ENCODE measurements at regions not wholly inside any gene's neighbourhood (a gene's known extent, or its start where the extent isn't known, plus 50 kb on each side); places are given as distances from the start of the nearest gene placed in this dataset.

- Histone ChIP-seq H3K27me3 (ENCODE audit: control insufficient read depth in 2 of 2, insufficient read depth in 2 of 2, low read length in 2 of 2) (peaks cover 4 to 5% of the 10 kb centered on the region in 2 donors), H3K9ac (ENCODE audit: low read depth in 1 of 2, low read length in 2 of 2) (no peak overlapping the region)
Measured at GRCh38 chr17:79204261-79204660, 129.6 kb downstream of the ENGASE start.

DNA sequence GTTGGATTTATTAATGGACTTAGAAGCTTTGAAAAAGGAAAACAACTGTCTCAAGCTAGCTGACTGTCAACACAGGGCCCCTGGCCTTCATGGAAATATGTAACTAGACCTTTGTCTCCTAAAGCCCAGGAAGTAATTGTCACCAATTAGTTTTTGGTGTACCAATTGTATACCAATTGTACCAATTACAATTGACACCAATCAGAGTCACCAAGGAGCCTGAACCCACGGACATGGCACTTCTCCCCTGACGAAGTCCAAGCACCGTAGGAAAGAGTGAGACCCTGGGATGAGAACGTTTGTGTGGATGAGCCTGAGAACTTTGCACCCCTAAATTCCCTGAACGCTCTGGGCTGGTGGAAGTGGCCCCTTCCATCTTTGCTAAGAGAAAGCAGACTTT is 129.0 kb downstream of the ENGASE start:
- H3K4me3 ChIP-seq (ENCODE audit: low read length in 2 of 2) = no peak overlapping the region
- H3K27me3 ChIP-seq (ENCODE audit: control insufficient read depth in 2 of 2, insufficient read depth in 2 of 2, low read length in 2 of 2) = peaks cover 2 to 5% of the 10 kb centered on the region in 2 donors
- H3K9ac ChIP-seq (ENCODE audit: low read depth in 1 of 2, low read length in 2 of 2) = no peak overlapping the region
- H3K9me3 ChIP-seq (ENCODE audit: control insufficient read depth in 2 of 2, low read length in 2 of 2) = no peaks in the 10 kb centered on the region
- no peaks in the 10 kb centered on the region for H3K4me1 ChIP-seq (ENCODE audit: control insufficient read depth in 2 of 2, insufficient read depth in 2 of 2, low read length in 2 of 2)
- H3K27ac ChIP-seq (ENCODE audit: low read depth in 2 of 2, low read length in 2 of 2) = no peak overlapping the region
- no peaks in the 10 kb centered on the region for H3K36me3 ChIP-seq (ENCODE audit: control insufficient read depth in 2 of 2, insufficient read depth in 2 of 2, low read length in 2 of 2)

More at GRCh38 chr17:79204261-79204660, 129.6 kb downstream of the ENGASE start:
- Histone ChIP-seq H3K9me3 (ENCODE audit: control insufficient read depth in 2 of 2, low read length in 2 of 2) (no peaks in the 10 kb centered on the region), H3K4me3 (ENCODE audit: low read length in 2 of 2) (no peak overlapping the region), H3K4me1 (ENCODE audit: control insufficient read depth in 2 of 2, insufficient read depth in 2 of 2, low read length in 2 of 2) (no peaks in the 10 kb centered on the region), H3K36me3 (ENCODE audit: control insufficient read depth in 2 of 2, insufficient read depth in 2 of 2, low read length in 2 of 2) (no peaks in the 10 kb centered on the region), H3K27ac (ENCODE audit: low read depth in 2 of 2, low read length in 2 of 2) (no peak overlapping the region)

DNA sequence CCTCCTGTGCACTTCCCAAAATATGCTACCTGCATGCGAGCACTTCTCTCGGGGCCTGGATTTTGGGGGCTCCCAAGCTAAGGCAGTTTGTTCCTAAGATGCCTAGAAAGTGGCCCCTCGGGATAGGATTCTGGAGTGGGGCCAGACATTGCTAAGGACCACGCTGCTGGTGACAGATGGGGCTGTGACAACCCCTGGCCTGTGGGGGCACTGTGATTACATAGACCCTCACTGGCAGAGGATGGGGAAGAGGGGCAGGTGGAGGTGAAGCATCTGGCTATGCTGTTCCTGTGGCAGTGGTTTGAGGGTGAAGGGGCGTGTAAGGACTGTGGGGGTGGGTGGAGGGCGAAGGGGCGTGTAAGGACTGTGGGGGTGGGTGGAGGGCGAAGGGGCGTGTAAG is 128.4 kb downstream of the ENGASE start:
- H3K27ac ChIP-seq (ENCODE audit: low read depth in 2 of 2, low read length in 2 of 2) = no peak overlapping the region
- no peaks in the 10 kb centered on the region for H3K36me3 ChIP-seq (ENCODE audit: control insufficient read depth in 2 of 2, insufficient read depth in 2 of 2, low read length in 2 of 2)
- H3K9ac ChIP-seq (ENCODE audit: low read depth in 1 of 2, low read length in 2 of 2) = no peak overlapping the region
- no peaks in the 10 kb centered on the region for H3K4me1 ChIP-seq (ENCODE audit: control insufficient read depth in 2 of 2, insufficient read depth in 2 of 2, low read length in 2 of 2)
- no peak overlapping the region for H3K4me3 ChIP-seq (ENCODE audit: low read length in 2 of 2)
- H3K27me3 ChIP-seq (ENCODE audit: control insufficient read depth in 2 of 2, insufficient read depth in 2 of 2, low read length in 2 of 2) = peaks cover 2 to 5% of the 10 kb centered on the region in 2 donors
- H3K9me3 ChIP-seq (ENCODE audit: control insufficient read depth in 2 of 2, low read length in 2 of 2) = no peaks in the 10 kb centered on the region

- H3K9ac ChIP-seq (ENCODE audit: low read depth in 1 of 2, low read length in 2 of 2) = no peak overlapping the region
- H3K36me3 ChIP-seq (ENCODE audit: control insufficient read depth in 2 of 2, insufficient read depth in 2 of 2, low read length in 2 of 2) = no peaks in the 10 kb centered on the region
- H3K4me1 ChIP-seq (ENCODE audit: control insufficient read depth in 2 of 2, insufficient read depth in 2 of 2, low read length in 2 of 2) = no peaks in the 10 kb centered on the region
- peaks cover 2 to 5% of the 10 kb centered on the region in 2 donors for H3K27me3 ChIP-seq (ENCODE audit: control insufficient read depth in 2 of 2, insufficient read depth in 2 of 2, low read length in 2 of 2)
- H3K4me3 ChIP-seq (ENCODE audit: low read length in 2 of 2) = no peak overlapping the region
- H3K9me3 ChIP-seq (ENCODE audit: control insufficient read depth in 2 of 2, low read length in 2 of 2) = no peaks in the 10 kb centered on the region
- H3K27ac ChIP-seq (ENCODE audit: low read depth in 2 of 2, low read length in 2 of 2) = no peak overlapping the region
Measured at GRCh38 chr17:79202480-79202879, 127.9 kb downstream of the ENGASE start.

GRCh38 chr17:79201536-79202227 is 127.1 kb downstream of the ENGASE start:
- no peaks in the 10 kb centered on the region for H3K4me1 ChIP-seq (ENCODE audit: control insufficient read depth in 2 of 2, insufficient read depth in 2 of 2, low read length in 2 of 2)
- no peak overlapping the region for H3K27ac ChIP-seq (ENCODE audit: low read depth in 2 of 2, low read length in 2 of 2)
- H3K27me3 ChIP-seq (ENCODE audit: control insufficient read depth in 2 of 2, insufficient read depth in 2 of 2, low read length in 2 of 2) = peaks cover 2 to 8% of the 10 kb centered on the region in 2 donors
- no peaks in the 10 kb centered on the region for H3K36me3 ChIP-seq (ENCODE audit: control insufficient read depth in 2 of 2, insufficient read depth in 2 of 2, low read length in 2 of 2)
- H3K9me3 ChIP-seq (ENCODE audit: control insufficient read depth in 2 of 2, low read length in 2 of 2) = no peaks in the 10 kb centered on the region
- H3K4me3 ChIP-seq (ENCODE audit: low read length in 2 of 2) = no peak overlapping the region
- H3K9ac ChIP-seq (ENCODE audit: low read depth in 1 of 2, low read length in 2 of 2) = no peak overlapping the region

DNA sequence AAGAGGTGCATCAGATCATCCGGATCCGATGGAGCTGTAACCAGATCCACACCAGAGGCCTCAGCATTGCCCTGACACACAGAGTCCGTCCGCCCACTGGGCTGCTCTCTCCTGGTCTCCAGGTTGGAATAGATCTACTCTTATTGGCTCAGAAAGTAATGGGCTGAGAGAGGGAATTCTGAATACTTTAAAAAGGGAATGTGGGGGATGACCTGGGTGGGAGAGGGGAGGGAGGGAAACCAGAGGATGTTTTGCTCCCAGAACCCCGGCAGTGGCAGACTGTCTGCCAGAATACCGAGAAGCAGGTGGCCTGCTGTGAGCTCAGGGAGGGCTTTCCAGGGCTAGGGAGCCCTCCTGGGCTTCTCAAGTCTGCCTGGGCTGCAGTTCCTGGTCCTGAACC is 126.5 kb downstream of the ENGASE start:
- no peak overlapping the region for H3K27ac ChIP-seq (ENCODE audit: low read depth in 2 of 2, low read length in 2 of 2)
- no peaks in the 10 kb centered on the region for H3K9me3 ChIP-seq (ENCODE audit: control insufficient read depth in 2 of 2, low read length in 2 of 2)
- no peak overlapping the region for H3K9ac ChIP-seq (ENCODE audit: low read depth in 1 of 2, low read length in 2 of 2)
- peaks cover 2 to 9% of the 10 kb centered on the region in 2 donors for H3K27me3 ChIP-seq (ENCODE audit: control insufficient read depth in 2 of 2, insufficient read depth in 2 of 2, low read length in 2 of 2)
- no peak overlapping the region for H3K4me3 ChIP-seq (ENCODE audit: low read length in 2 of 2)
- H3K4me1 ChIP-seq (ENCODE audit: control insufficient read depth in 2 of 2, insufficient read depth in 2 of 2, low read length in 2 of 2) = no peaks in the 10 kb centered on the region
- H3K36me3 ChIP-seq (ENCODE audit: control insufficient read depth in 2 of 2, insufficient read depth in 2 of 2, low read length in 2 of 2) = no peaks in the 10 kb centered on the region

DNA sequence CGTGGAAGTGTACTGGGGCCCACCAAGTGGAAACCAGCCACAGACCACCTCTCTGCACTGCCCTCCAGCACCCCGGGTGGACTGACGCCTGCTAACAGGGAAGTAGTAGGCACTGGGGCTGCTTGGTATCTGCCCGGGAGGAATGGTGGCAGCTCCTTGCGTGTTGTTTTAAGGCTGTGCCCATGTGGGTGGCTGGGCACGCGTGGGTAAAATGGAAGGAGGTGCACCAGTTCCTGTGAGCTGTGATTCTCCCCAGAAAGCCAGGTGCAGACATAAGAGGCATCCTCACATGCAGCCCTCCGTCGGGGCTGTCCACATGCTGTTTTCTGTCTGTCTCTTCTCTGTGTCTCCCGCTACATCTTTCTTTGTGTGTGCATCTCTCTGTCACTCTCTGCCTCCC is 122.3 kb downstream of the ENGASE start:
- Histone ChIP-seq H3K36me3 (ENCODE audit: control insufficient read depth in 2 of 2, insufficient read depth in 2 of 2, low read length in 2 of 2) (no peaks in the 10 kb centered on the region), H3K4me1 (ENCODE audit: control insufficient read depth in 2 of 2, insufficient read depth in 2 of 2, low read length in 2 of 2) (no peaks in the 10 kb centered on the region), H3K9ac (ENCODE audit: low read depth in 1 of 2, low read length in 2 of 2) (no peak overlapping the region), H3K9me3 (ENCODE audit: control insufficient read depth in 2 of 2, low read length in 2 of 2) (no peaks in the 10 kb centered on the region), H3K27me3 (ENCODE audit: control insufficient read depth in 2 of 2, insufficient read depth in 2 of 2, low read length in 2 of 2) (peaks cover 4 to 15% of the 10 kb centered on the region in 2 donors), H3K27ac (ENCODE audit: low read depth in 2 of 2, low read length in 2 of 2) (no peak overlapping the region), H3K4me3 (ENCODE audit: low read length in 2 of 2) (no peak overlapping the region)

- Histone ChIP-seq H3K27ac (ENCODE audit: low read depth in 2 of 2, low read length in 2 of 2) (no peak overlapping the region), H3K27me3 (ENCODE audit: control insufficient read depth in 2 of 2, insufficient read depth in 2 of 2, low read length in 2 of 2) (peaks cover 12% of the 10 kb centered on the region in 2 donors), H3K9ac (ENCODE audit: low read depth in 1 of 2, low read length in 2 of 2) (no peak overlapping the region), H3K4me3 (ENCODE audit: low read length in 2 of 2) (no peak overlapping the region), H3K9me3 (ENCODE audit: control insufficient read depth in 2 of 2, low read length in 2 of 2) (no peaks in the 10 kb centered on the region), H3K4me1 (ENCODE audit: control insufficient read depth in 2 of 2, insufficient read depth in 2 of 2, low read length in 2 of 2) (no peaks in the 10 kb centered on the region), H3K36me3 (ENCODE audit: control insufficient read depth in 2 of 2, insufficient read depth in 2 of 2, low read length in 2 of 2) (no peaks in the 10 kb centered on the region)
Measured at GRCh38 chr17:79192503-79193351, 118.1 kb downstream of the ENGASE start.

GRCh38 chr17:79191270-79191934 is 116.8 kb downstream of the ENGASE start:
- Histone ChIP-seq H3K9me3 (ENCODE audit: control insufficient read depth in 2 of 2, low read length in 2 of 2) (no peaks in the 10 kb centered on the region), H3K4me1 (ENCODE audit: control insufficient read depth in 2 of 2, insufficient read depth in 2 of 2, low read length in 2 of 2) (no peaks in the 10 kb centered on the region), H3K27me3 (ENCODE audit: control insufficient read depth in 2 of 2, insufficient read depth in 2 of 2, low read length in 2 of 2) (peaks cover 8 to 14% of the 10 kb centered on the region in 2 donors), H3K27ac (ENCODE audit: low read depth in 2 of 2, low read length in 2 of 2) (no peak overlapping the region), H3K9ac (ENCODE audit: low read depth in 1 of 2, low read length in 2 of 2) (no peak overlapping the region), H3K36me3 (ENCODE audit: control insufficient read depth in 2 of 2, insufficient read depth in 2 of 2, low read length in 2 of 2) (no peaks in the 10 kb centered on the region), H3K4me3 (ENCODE audit: low read length in 2 of 2) (no peak overlapping the region)

DNA sequence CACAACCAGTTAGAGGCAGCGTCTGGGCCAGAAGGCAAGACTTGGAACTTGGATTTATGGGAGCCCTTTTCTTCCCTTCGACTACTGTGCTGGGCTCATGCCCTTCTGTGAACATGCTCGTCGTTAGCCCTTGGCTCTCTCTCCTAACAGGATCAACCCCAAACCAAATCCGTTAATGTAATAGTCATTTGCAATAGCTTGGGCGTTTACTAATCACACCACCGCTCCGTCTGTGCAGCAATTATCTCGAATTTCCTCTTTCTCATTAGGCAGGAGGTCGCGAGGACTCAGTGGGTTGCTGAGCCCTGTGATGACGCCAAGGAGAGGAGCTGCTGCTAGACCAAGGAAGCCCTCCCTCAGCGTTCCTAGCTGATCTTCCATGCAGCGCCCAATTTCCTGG is 114.7 kb downstream of the ENGASE start:
- Histone ChIP-seq H3K27me3 (ENCODE audit: control insufficient read depth in 2 of 2, insufficient read depth in 2 of 2, low read length in 2 of 2) (peaks cover 8 to 25% of the 10 kb centered on the region in 2 donors), H3K4me1 (ENCODE audit: control insufficient read depth in 2 of 2, insufficient read depth in 2 of 2, low read length in 2 of 2) (no peaks in the 10 kb centered on the region), H3K4me3 (ENCODE audit: low read length in 2 of 2) (no peak overlapping the region), H3K36me3 (ENCODE audit: control insufficient read depth in 2 of 2, insufficient read depth in 2 of 2, low read length in 2 of 2) (no peaks in the 10 kb centered on the region), H3K9me3 (ENCODE audit: control insufficient read depth in 2 of 2, low read length in 2 of 2) (no peaks in the 10 kb centered on the region), H3K27ac (ENCODE audit: low read depth in 2 of 2, low read length in 2 of 2) (no peak overlapping the region), H3K9ac (ENCODE audit: low read depth in 1 of 2, low read length in 2 of 2) (no peak overlapping the region)
